ENCODE measurements at regions not wholly inside any gene's neighbourhood (a gene's known extent, or its start where the extent isn't known, plus 50 kb on each side); places are given as distances from the start of the nearest gene placed in this dataset.

DNA sequence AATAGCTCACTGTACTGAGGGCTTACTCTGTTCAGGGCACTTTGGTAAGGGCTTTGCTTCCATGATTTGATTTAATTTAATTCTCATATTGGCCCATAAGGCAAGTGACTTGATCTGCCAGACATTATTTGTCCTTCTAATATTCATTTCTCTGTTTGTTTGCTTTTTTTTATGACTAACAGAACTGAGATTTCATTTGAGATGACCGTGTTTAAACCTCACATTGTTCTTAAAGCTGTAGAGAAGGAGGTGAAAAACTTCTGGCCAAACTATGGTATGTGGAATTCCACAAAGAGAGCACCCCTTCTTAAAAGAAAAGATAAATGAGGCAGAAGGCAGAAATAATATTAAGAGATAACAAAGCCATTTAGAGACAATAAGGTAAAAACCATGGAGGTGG lies 775.6 kb upstream of the ACO1 start:
- TF ChIP-seq, protein P1, sequence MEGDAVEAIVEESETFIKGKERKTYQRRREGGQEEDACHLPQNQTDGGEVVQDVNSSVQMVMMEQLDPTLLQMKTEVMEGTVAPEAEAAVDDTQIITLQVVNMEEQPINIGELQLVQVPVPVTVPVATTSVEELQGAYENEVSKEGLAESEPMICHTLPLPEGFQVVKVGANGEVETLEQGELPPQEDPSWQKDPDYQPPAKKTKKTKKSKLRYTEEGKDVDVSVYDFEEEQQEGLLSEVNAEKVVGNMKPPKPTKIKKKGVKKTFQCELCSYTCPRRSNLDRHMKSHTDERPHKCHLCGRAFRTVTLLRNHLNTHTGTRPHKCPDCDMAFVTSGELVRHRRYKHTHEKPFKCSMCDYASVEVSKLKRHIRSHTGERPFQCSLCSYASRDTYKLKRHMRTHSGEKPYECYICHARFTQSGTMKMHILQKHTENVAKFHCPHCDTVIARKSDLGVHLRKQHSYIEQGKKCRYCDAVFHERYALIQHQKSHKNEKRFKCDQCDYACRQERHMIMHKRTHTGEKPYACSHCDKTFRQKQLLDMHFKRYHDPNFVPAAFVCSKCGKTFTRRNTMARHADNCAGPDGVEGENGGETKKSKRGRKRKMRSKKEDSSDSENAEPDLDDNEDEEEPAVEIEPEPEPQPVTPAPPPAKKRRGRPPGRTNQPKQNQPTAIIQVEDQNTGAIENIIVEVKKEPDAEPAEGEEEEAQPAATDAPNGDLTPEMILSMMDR (IDR thresholded peaks at IDR 0.05; ENCODE audit: low read depth, low read length): no peak
- no peak for TF ChIP-seq EZH2phosphoT487 (IDR thresholded peaks at IDR 0.05; ENCODE audit: low read depth)
